Neural cell (in vitro differentiated cells): ENCODE measurements at regions not wholly inside any gene's neighbourhood (a gene's known extent, or its start where the extent isn't known, plus 50 kb on each side); places are given as distances from the start of the nearest gene placed in this dataset.

Source experiments
- H2AFZ ChIP-seq: fragments of 200-600, 300-800 bp; sonication (generic), shearing (Covaris generic); 2 replicates; pipeline ENCODE4 v1.6.0; 2014; ENCODE audit warnings: low read depth, mild to moderate bottlenecking, antibody characterized with exemption, low read length, moderate library complexity
- H3F3A ChIP-seq: fragments of 200-600 bp; shearing (Covaris generic); 2 replicates; pipeline ENCODE4 v1.6.1; 2016; ENCODE audit warnings: mild to moderate bottlenecking, moderate library complexity, mixed read lengths, antibody characterized with exemption, low read length; ENCODE audit not compliant: insufficient read depth, poor library complexity, severe bottlenecking
- H3K27ac ChIP-seq: fragments of 200-600, 300-800 bp; sonication (generic), shearing (Covaris generic); 2 replicates; pipeline ENCODE4 v1.5.1; 2014; ENCODE audit warnings: mild to moderate bottlenecking, low read length, moderate library complexity
- H3K27me3 ChIP-seq: fragments of 300-800, 200-600 bp; sonication (generic), shearing (Covaris generic); 2 replicates; pipeline ENCODE4 v1.6.0; 2014; ENCODE audit warnings: mild to moderate bottlenecking, low read depth, low read length, moderate library complexity; ENCODE audit not compliant: insufficient read depth
- H3K36me3 ChIP-seq: fragments of 300-800, 200-600 bp; sonication (generic), shearing (Covaris generic); 2 replicates; pipeline ENCODE4 v1.5.1; 2014; ENCODE audit warnings: mild to moderate bottlenecking, antibody characterized with exemption, low read length, moderate library complexity; ENCODE audit not compliant: insufficient read depth
- H3K4me2 ChIP-seq: fragments of 300-800, 200-600 bp; sonication (generic), shearing (Covaris generic); 2 replicates; pipeline ENCODE4 v1.6.0; 2014; ENCODE audit warnings: mild to moderate bottlenecking, low read length
- H3K4me3 ChIP-seq: fragments of 300-800, 200-600 bp; sonication (generic), shearing (Covaris generic); 2 replicates; pipeline ENCODE4 v1.5.1; 2014; ENCODE audit warnings: mild to moderate bottlenecking, low read length, moderate library complexity
- H3K79me2 ChIP-seq: fragments of 200-600 bp; shearing (Covaris generic); replicated peaks from 2 replicates; pipeline ENCODE4 v1.6.0; 2014; ENCODE audit warnings: mild to moderate bottlenecking, low read length, moderate library complexity; ENCODE audit not compliant: insufficient read depth
- H3K9ac ChIP-seq: fragments of 300-800, 200-600 bp; sonication (generic), shearing (Covaris generic); 2 replicates; pipeline ENCODE4 v1.6.1; 2016; ENCODE audit warnings: mild to moderate bottlenecking, low read length, mixed read lengths
- H3K9me2 ChIP-seq: fragments of 200-600 bp; shearing (Covaris generic); 2 replicates; pipeline ENCODE4 v1.6.1; 2016; ENCODE audit warnings: mild to moderate bottlenecking, low read length, mixed read lengths; ENCODE audit not compliant: insufficient read depth
- H3K9me3 ChIP-seq: fragments of 200-600, 300-800 bp; sonication (generic), shearing (Covaris generic); 2 replicates; pipeline ENCODE4 v1.6.1; 2016; ENCODE audit warnings: mild to moderate bottlenecking, mixed run types, low read length, moderate library complexity, mixed read lengths
- H4K20me1 ChIP-seq: fragments of 200-600 bp; shearing (Covaris generic); 2 replicates; pipeline ENCODE4 v1.6.1; 2016; ENCODE audit warnings: mild to moderate bottlenecking, mixed run types; ENCODE audit not compliant: insufficient read depth
- EP300 ChIP-seq: fragments of 450-650 bp; conservative IDR thresholded peaks from 2 replicates; pipeline ENCODE4 v1.6.1; 2014; ENCODE audit warnings: antibody characterized with exemption, mild to moderate bottlenecking, moderate library complexity; ENCODE audit not compliant: poor library complexity, severe bottlenecking
- EZH2 ChIP-seq: fragments of 200-600, 300-800 bp; shearing (Covaris generic), sonication (generic); IDR thresholded peaks from 2 replicates; pipeline ENCODE4 v1.6.1; 2014; ENCODE audit warnings: antibody characterized with exemption, low read length, borderline replicate concordance, mild to moderate bottlenecking; ENCODE audit not compliant: insufficient read depth, poor library complexity, severe bottlenecking
- MXI1 ChIP-seq: fragments of 450-650 bp; conservative IDR thresholded peaks from 2 replicates; pipeline ENCODE4 v1.6.1; 2014; ENCODE audit warnings: antibody characterized with exemption, mild to moderate bottlenecking; ENCODE audit not compliant: poor library complexity, severe bottlenecking
- POLR2AphosphoS5 ChIP-seq: IDR thresholded peaks from 2 replicates; pipeline ENCODE4 v1.6.1; 2012
- RAD21 ChIP-seq: fragments of 450-650 bp; conservative IDR thresholded peaks from 2 replicates; pipeline ENCODE4 v1.6.1; 2014; ENCODE audit warnings: antibody characterized with exemption, mild to moderate bottlenecking, moderate library complexity
- REST ChIP-seq: IDR thresholded peaks from 2 replicates; pipeline ENCODE4 v1.6.1; 2012; ENCODE audit warnings: borderline replicate concordance
- SMC3 ChIP-seq: fragments of 450-650 bp; conservative IDR thresholded peaks from 2 replicates; pipeline ENCODE4 v1.6.1; 2014; ENCODE audit warnings: antibody characterized with exemption, mild to moderate bottlenecking, moderate library complexity; ENCODE audit not compliant: poor library complexity
- TAF1 ChIP-seq: IDR thresholded peaks from 2 replicates; pipeline ENCODE4 v1.6.1; 2012; ENCODE audit warnings: low read depth
- TF ChIP-seq, protein P1 (sequence below): fragments of 450-650 bp; IDR thresholded peaks from 2 replicates; pipeline ENCODE4 v1.5.1; 2014; ENCODE audit warnings: antibody characterized with exemption, mild to moderate bottlenecking, moderate library complexity; ENCODE audit not compliant: poor library complexity, severe bottlenecking

GRCh38 chr3:43210049-43211027 is 76.0 kb upstream of the SNRK start:
- H3K79me2 ChIP-seq = no peaks in the 10 kb centered on the region
- H3K9me3 ChIP-seq = no peaks in the 10 kb centered on the region
- H3K9ac ChIP-seq = no peak overlapping the region
- H3F3A ChIP-seq = no peaks in the 10 kb centered on the region
- no peak overlapping the region for H3K4me3 ChIP-seq
- H3K4me2 ChIP-seq = no peak overlapping the region
- no peak overlapping the region for H3K27ac ChIP-seq
- TF ChIP-seq EP300 = no peak
- no peak for TF ChIP-seq SMC3
- TF ChIP-seq REST = no peak
- TF ChIP-seq EZH2 = no peak
- TF ChIP-seq TAF1 = no peak
- no peak for TF ChIP-seq RAD21
- no peak for TF ChIP-seq POLR2AphosphoS5
- no peak for TF ChIP-seq MXI1
- TF ChIP-seq, protein P1, sequence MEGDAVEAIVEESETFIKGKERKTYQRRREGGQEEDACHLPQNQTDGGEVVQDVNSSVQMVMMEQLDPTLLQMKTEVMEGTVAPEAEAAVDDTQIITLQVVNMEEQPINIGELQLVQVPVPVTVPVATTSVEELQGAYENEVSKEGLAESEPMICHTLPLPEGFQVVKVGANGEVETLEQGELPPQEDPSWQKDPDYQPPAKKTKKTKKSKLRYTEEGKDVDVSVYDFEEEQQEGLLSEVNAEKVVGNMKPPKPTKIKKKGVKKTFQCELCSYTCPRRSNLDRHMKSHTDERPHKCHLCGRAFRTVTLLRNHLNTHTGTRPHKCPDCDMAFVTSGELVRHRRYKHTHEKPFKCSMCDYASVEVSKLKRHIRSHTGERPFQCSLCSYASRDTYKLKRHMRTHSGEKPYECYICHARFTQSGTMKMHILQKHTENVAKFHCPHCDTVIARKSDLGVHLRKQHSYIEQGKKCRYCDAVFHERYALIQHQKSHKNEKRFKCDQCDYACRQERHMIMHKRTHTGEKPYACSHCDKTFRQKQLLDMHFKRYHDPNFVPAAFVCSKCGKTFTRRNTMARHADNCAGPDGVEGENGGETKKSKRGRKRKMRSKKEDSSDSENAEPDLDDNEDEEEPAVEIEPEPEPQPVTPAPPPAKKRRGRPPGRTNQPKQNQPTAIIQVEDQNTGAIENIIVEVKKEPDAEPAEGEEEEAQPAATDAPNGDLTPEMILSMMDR = no peak
- H3K36me3 ChIP-seq = no peaks in the 10 kb centered on the region
- no peaks in the 10 kb centered on the region for H3K27me3 ChIP-seq
- no peaks in the 10 kb centered on the region for H3K9me2 ChIP-seq
- no peaks in the 10 kb centered on the region for H4K20me1 ChIP-seq
- H2AFZ ChIP-seq = no peak overlapping the region

DNA sequence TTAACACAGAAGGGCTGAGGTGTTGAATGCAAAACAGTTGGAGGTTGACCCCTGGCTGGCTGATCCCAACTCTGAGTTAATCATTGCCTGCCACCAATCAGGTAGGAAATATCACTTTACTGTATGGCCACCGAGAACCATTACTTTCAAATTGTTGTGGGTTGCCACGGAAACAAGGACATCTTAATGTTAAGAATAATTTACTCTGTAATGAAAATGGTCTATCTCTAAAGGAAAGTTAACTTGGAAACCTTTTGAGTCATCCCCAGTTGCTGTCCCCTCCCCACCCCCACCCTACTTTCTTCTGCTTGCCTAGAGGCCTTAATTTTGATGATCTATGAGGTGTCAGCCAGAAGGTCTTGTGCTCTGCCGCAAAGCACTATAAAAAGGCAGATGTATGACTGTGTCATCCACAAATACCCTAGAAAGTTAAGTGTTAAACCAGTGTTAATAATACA is 78.7 kb upstream of the SNRK start:
- Histone ChIP-seq H3K27me3 (no peaks in the 10 kb centered on the region), H3K4me3 (no peak overlapping the region), H3K79me2 (no peaks in the 10 kb centered on the region), H3K9me3 (no peaks in the 10 kb centered on the region), H2AFZ (no peak overlapping the region), H3K9ac (no peak overlapping the region), H4K20me1 (no peaks in the 10 kb centered on the region), H3K27ac (no peak overlapping the region), H3F3A (peaks cover 5% of the 10 kb centered on the region), H3K9me2 (no peaks in the 10 kb centered on the region), H3K4me2 (no peak overlapping the region), H3K36me3 (no peaks in the 10 kb centered on the region)
- TF ChIP-seq TAF1 (no peak), EZH2 (no peak), REST (no peak), RAD21 (no peak), SMC3 (no peak)
